ENCODE measurements at regions not wholly inside any gene's neighbourhood (a gene's known extent, or its start where the extent isn't known, plus 50 kb on each side); places are given as distances from the start of the nearest gene placed in this dataset.

- ATAC-seq (ENCODE audit: poor library complexity) (no peak), DNase-seq (no peak)
- POLR2A ChIA-PET: no interaction called here
- Histone ChIP-seq H3K27me3 (ENCODE audit: control insufficient read depth in 1 of 2, insufficient read depth in 2 of 2, low read length in 2 of 2) (no peaks in the 10 kb centered on the region), H3K36me3 (ENCODE audit: insufficient read depth, low read length) (no peaks in the 10 kb centered on the region), H3K4me1 (ENCODE audit: insufficient read depth, low read length) (no peaks in the 10 kb centered on the region), H3K9me3 (ENCODE audit: control insufficient read depth in 1 of 2, insufficient read depth in 1 of 2, low read length in 2 of 2) (no peaks in the 10 kb centered on the region), H3K27ac (ENCODE audit: low read depth in 1 of 2, low read length in 2 of 2) (no peak overlapping the region), H3K4me3 (ENCODE audit: low read length) (no peak overlapping the region)
- no peak for TF ChIP-seq CTCF (IDR thresholded peaks at IDR 0.05)
- H3K4me3 Mint-ChIP-seq: no peak overlapping the region
- no peaks in the 10 kb centered on the region for H3K4me1 Mint-ChIP-seq (ENCODE audit: low read depth)
- intact Hi-C loops (cut with DNase I, micrococcal nuclease): no loop called here
- CTCF ChIA-PET: no interaction called here
- H3K27me3 Mint-ChIP-seq: no peaks in the 10 kb centered on the region
- H3K9me3 Mint-ChIP-seq: no peaks in the 10 kb centered on the region
- H3K36me3 Mint-ChIP-seq (ENCODE audit: low read depth): no peaks in the 10 kb centered on the region
- no peak overlapping the region for H3K27ac Mint-ChIP-seq
These were observed 185.1 kb upstream of the CCND2 start for GRCh38 chr12:4088451-4088850.

GRCh38 chr12:4086481-4086880 is 187.1 kb upstream of the CCND2 start:
- Histone ChIP-seq H3K27me3 (ENCODE audit: control insufficient read depth in 1 of 2, insufficient read depth in 2 of 2, low read length in 2 of 2) (no peaks in the 10 kb centered on the region), H3K4me1 (ENCODE audit: insufficient read depth, low read length) (no peaks in the 10 kb centered on the region), H3K4me3 (ENCODE audit: low read length) (no peak overlapping the region), H3K27ac (ENCODE audit: low read depth in 1 of 2, low read length in 2 of 2) (no peak overlapping the region), H3K36me3 (ENCODE audit: insufficient read depth, low read length) (no peaks in the 10 kb centered on the region), H3K9me3 (ENCODE audit: control insufficient read depth in 1 of 2, insufficient read depth in 1 of 2, low read length in 2 of 2) (no peaks in the 10 kb centered on the region)
- ATAC-seq (ENCODE audit: poor library complexity) (no peak), DNase-seq (no peak)
- Mint-ChIP-seq H3K4me3 (no peak overlapping the region), H3K9me3 (no peaks in the 10 kb centered on the region), H3K36me3 (ENCODE audit: low read depth) (no peaks in the 10 kb centered on the region), H3K27me3 (no peaks in the 10 kb centered on the region), H3K4me1 (ENCODE audit: low read depth) (no peaks in the 10 kb centered on the region), H3K27ac (no peak overlapping the region)
- TF ChIP-seq CTCF (IDR thresholded peaks at IDR 0.05): no peak
- POLR2A ChIA-PET: no interaction called here
- CTCF ChIA-PET: no interaction called here
- intact Hi-C loops (cut with DNase I, micrococcal nuclease): no loop called here

GRCh38 chr12:4084573-4084972 is 189.0 kb upstream of the CCND2 start:
- no peak for DNase-seq

More at GRCh38 chr12:4084573-4084972, 189.0 kb upstream of the CCND2 start:
- TF ChIP-seq CTCF (IDR thresholded peaks at IDR 0.05): no peak
- Mint-ChIP-seq H3K9me3 (no peaks in the 10 kb centered on the region), H3K4me1 (ENCODE audit: low read depth) (no peaks in the 10 kb centered on the region), H3K27ac (no peak overlapping the region), H3K36me3 (ENCODE audit: low read depth) (no peaks in the 10 kb centered on the region), H3K4me3 (no peak overlapping the region), H3K27me3 (no peaks in the 10 kb centered on the region)
- no peaks in the 10 kb centered on the region for H3K9me3 ChIP-seq (ENCODE audit: control insufficient read depth in 1 of 2, insufficient read depth in 1 of 2, low read length in 2 of 2)
- H3K4me1 ChIP-seq (ENCODE audit: insufficient read depth, low read length): no peaks in the 10 kb centered on the region
- H3K36me3 ChIP-seq (ENCODE audit: insufficient read depth, low read length): no peaks in the 10 kb centered on the region
- no peak overlapping the region for H3K4me3 ChIP-seq (ENCODE audit: low read length)
- POLR2A ChIA-PET: no interaction called here
- no peak overlapping the region for H3K27ac ChIP-seq (ENCODE audit: low read depth in 1 of 2, low read length in 2 of 2)
- CTCF ChIA-PET: no interaction called here
- no peak for ATAC-seq (ENCODE audit: poor library complexity)
- intact Hi-C loops (cut with DNase I, micrococcal nuclease): no loop called here
- H3K27me3 ChIP-seq (ENCODE audit: control insufficient read depth in 1 of 2, insufficient read depth in 2 of 2, low read length in 2 of 2): no peaks in the 10 kb centered on the region
